Endothelial cell of umbilical vein (primary cell): ENCODE measurements at regions not wholly inside any gene's neighbourhood (a gene's known extent, or its start where the extent isn't known, plus 50 kb on each side); places are given as distances from the start of the nearest gene placed in this dataset.

Experiments
- BruUV-seq: library from RNA; stranded (reverse); fragments of 400-500 nt; replicated peaks from 2 replicates; lab custom pipeline; 2021; lab: Mats Ljungman, UMichigan
- CTCF ChIA-PET: fragments of 300-600, 350-600 bp; sonication (Branson Sonifier 250); formaldehyde crosslinking; loops from one replicate; lab custom pipeline; 2021; ENCODE audit warnings: antibody characterized with exemption, inconsistent platforms; lab: Charles Lee
- POLR2A ChIA-PET: fragments of 300-600, 350-600 bp; sonication (Branson Sonifier 250); formaldehyde crosslinking; loops from one replicate; lab custom pipeline; 2021; ENCODE audit warnings: antibody characterized with exemption, inconsistent platforms; lab: Charles Lee
- DNase-seq: peaks from one replicate; pipeline ENCODE4 v3.0.0-alpha.2; 2011; ENCODE audit warnings: low read depth, low spot score
- FAIRE-seq: peaks from 2 replicates; lab custom pipeline; 2011; peaks lifted over from hg19 to GRCh38; lab: Jason Lieb, UNC
- H2AFZ ChIP-seq: 2 replicates; pipeline ENCODE4 v1.6.0; 2012; ENCODE audit warnings: low read depth, low read length, control low read depth, inconsistent platforms
- H3K27ac ChIP-seq: 2 replicates; pipeline ENCODE4 v1.5.1; 2011; ENCODE audit warnings: low read depth, mild to moderate bottlenecking, control low read depth, low read length, moderate library complexity; ENCODE audit not compliant: insufficient read depth
- H3K27me3 ChIP-seq, 2 experiments: 2 replicates each; pipeline versions ENCODE4 v1.6.0 to v1.6.1; 2011; ENCODE audit warnings: low read length in 2 of 2, mixed read lengths in 1 of 2; ENCODE audit not compliant: control insufficient read depth in 2 of 2, insufficient read depth in 2 of 2
- H3K36me3 ChIP-seq, 2 experiments: 2 replicates in 1 of 2; 3 replicates in 1 of 2; pipeline ENCODE4 v1.5.1; 2011; ENCODE audit warnings: low read length in 2 of 2, mild to moderate bottlenecking in 1 of 2, moderate library complexity in 1 of 2; ENCODE audit not compliant: control insufficient read depth in 2 of 2, insufficient read depth in 2 of 2; ENCODE audit errors: extremely low read depth in 1 of 2
- H3K4me1 ChIP-seq: 3 replicates; pipeline ENCODE4 v1.5.1; 2011; ENCODE audit warnings: mild to moderate bottlenecking, low read length; ENCODE audit not compliant: control insufficient read depth, insufficient read depth; ENCODE audit errors: extremely low read depth
- H3K4me2 ChIP-seq: 2 replicates; pipeline ENCODE4 v1.6.1; 2011; ENCODE audit warnings: low read length, control low read depth, mixed read lengths; ENCODE audit not compliant: insufficient read depth
- H3K4me3 ChIP-seq, 3 experiments: fragments of 200-600 bp in 1 of 3; sonication (generic), shearing (Covaris generic) in 1 of 3; replicated peaks in 1 of 3; 2 replicates each; pipeline ENCODE4 v1.5.1; 2011 to 2016; ENCODE audit warnings: control low read depth in 3 of 3, low read length in 3 of 3, mild to moderate bottlenecking in 2 of 3, inconsistent platforms in 1 of 3, low read depth in 1 of 3, moderate library complexity in 1 of 3; ENCODE audit not compliant: insufficient read depth in 1 of 3
- H3K79me2 ChIP-seq: 2 replicates; pipeline ENCODE4 v1.6.0; 2012; ENCODE audit warnings: low read length, inconsistent platforms; ENCODE audit not compliant: control insufficient read depth, insufficient read depth
- H3K9ac ChIP-seq: replicated peaks from 2 replicates; pipeline ENCODE3; 2011; ENCODE audit warnings: low read length, control low read depth; ENCODE audit not compliant: insufficient read depth; ENCODE audit errors: extremely low read depth
- H3K9me1 ChIP-seq: replicated peaks from 3 replicates; pipeline ENCODE4 v1.6.0; 2011; ENCODE audit warnings: mild to moderate bottlenecking, low read length; ENCODE audit not compliant: control insufficient read depth, insufficient read depth; ENCODE audit errors: extremely low read depth
- H3K9me3 ChIP-seq: replicated peaks from 2 replicates; pipeline ENCODE4 v1.5.1; 2012; ENCODE audit warnings: low read length, inconsistent platforms; ENCODE audit not compliant: control insufficient read depth, insufficient read depth
- H4K20me1 ChIP-seq: replicated peaks from 2 replicates; pipeline ENCODE3; 2011; ENCODE audit warnings: mild to moderate bottlenecking, low read length; ENCODE audit not compliant: control insufficient read depth, insufficient read depth; ENCODE audit errors: extremely low read depth
- CTCF ChIP-seq, 2 donors: IDR thresholded peaks; 1 replicate in 1 of 2; 2 replicates in 1 of 2; pipeline ENCODE4 v1.5.1; 2011; ENCODE audit warnings: low read length in 2 of 2, mild to moderate bottlenecking in 2 of 2, moderate library complexity in 2 of 2, control low read depth in 1 of 2, inconsistent platforms in 1 of 2, low read depth in 1 of 2; ENCODE audit not compliant: insufficient read depth in 1 of 2; ENCODE audit errors: extremely low read depth in 1 of 2
- EZH2 ChIP-seq: IDR thresholded peaks from 2 replicates; pipeline ENCODE4 v1.6.1; 2012; ENCODE audit warnings: borderline replicate concordance, low read depth, mild to moderate bottlenecking, moderate library complexity, low read length, inconsistent platforms; ENCODE audit not compliant: severe bottlenecking
- FOS ChIP-seq: IDR thresholded peaks from 2 replicates; pipeline ENCODE4 v1.6.1; 2011; ENCODE audit warnings: mild to moderate bottlenecking, low read length, moderate library complexity, borderline replicate concordance; ENCODE audit not compliant: insufficient read depth
- GATA2 ChIP-seq: IDR thresholded peaks from 2 replicates; pipeline ENCODE4 v1.7.0; 2011; ENCODE audit warnings: low read depth, mild to moderate bottlenecking, moderate library complexity, mixed read lengths, low read length; ENCODE audit not compliant: insufficient read length, insufficient read depth
- JUN ChIP-seq: IDR thresholded peaks from 2 replicates; pipeline ENCODE4 v1.6.1; 2011; ENCODE audit warnings: borderline replicate concordance, low read depth; ENCODE audit not compliant: insufficient read length, insufficient read depth
- MAX ChIP-seq: IDR thresholded peaks from 2 replicates; pipeline ENCODE4 v1.6.1; 2011; ENCODE audit not compliant: insufficient read depth, insufficient read length
- MYC ChIP-seq: IDR thresholded peaks from one replicate; pipeline ENCODE4 v1.6.1; 2011; ENCODE audit warnings: mild to moderate bottlenecking, low read depth, low read length
- POLR2A ChIP-seq: IDR thresholded peaks from 2 replicates; pipeline ENCODE4 v1.6.1; 2012; ENCODE audit warnings: low read depth, mild to moderate bottlenecking, control low read depth, low read length
- POLR2AphosphoS5 ChIP-seq: IDR thresholded peaks from 2 replicates; pipeline ENCODE4 v1.6.1; 2012; ENCODE audit warnings: low read depth, mild to moderate bottlenecking, control low read depth, low read length, moderate library complexity; ENCODE audit not compliant: insufficient read depth
- dilution Hi-C: fragments of 300-500 bp; cut with MboI; formaldehyde crosslinking; loops from one replicate; pipeline ENCODE4 v1.15.0; 2019; ENCODE audit warnings: low sequenced_read_pairs; ENCODE audit not compliant: extremely low pct_ligation_motif_present
- intact Hi-C: fragments of 100-400 bp; cut with micrococcal nuclease; formaldehyde crosslinking; loops from one replicate; pipeline ENCODE4 v1.10.0; 2022

GRCh38 chr3:13253208-13253937, 166.7 kb downstream of the NUP210 start:
- no peaks in the 10 kb centered on the region for H3K4me1 ChIP-seq
- dilution Hi-C loops (no loop called here), intact Hi-C loops (no loop called here)
- H3K4me3 ChIP-seq = no peak overlapping the region
- no peaks in the 10 kb centered on the region for H3K79me2 ChIP-seq
- DNase-seq = no peak
- no peaks in the 10 kb centered on the region for H3K9me1 ChIP-seq
- ChIA-PET CTCF (no interaction called here), POLR2A (no interaction called here)
- no peaks in the 10 kb centered on the region for H4K20me1 ChIP-seq
- H2AFZ ChIP-seq = no peak overlapping the region
- FAIRE-seq = no peak
- no peaks in the 10 kb centered on the region for H3K36me3 ChIP-seq
- H3K4me2 ChIP-seq = no peak overlapping the region
- H3K27me3 ChIP-seq = no peaks in the 10 kb centered on the region
- H3K9me3 ChIP-seq = no peaks in the 10 kb centered on the region
- no peak overlapping the region for H3K27ac ChIP-seq
- H3K9ac ChIP-seq = no peak overlapping the region
- BruUV-seq = no TSS peak
- TF ChIP-seq EZH2 (no peak), CTCF (IDR thresholded peaks at IDR 0.05; ENCODE audit: extremely low read depth in 1 of 2, insufficient read depth in 1 of 2, low read depth in 1 of 2, low read length in 2 of 2) (no peak), POLR2A (no peak), FOS (no peak), MAX (no peak), GATA2 (no peak), JUN (no peak), MYC (no peak), POLR2AphosphoS5 (no peak)
